GM18505 (cell line): ENCODE measurements at regions not wholly inside any gene's neighbourhood (a gene's known extent, or its start where the extent isn't known, plus 50 kb on each side); places are given as distances from the start of the nearest gene placed in this dataset.

Source experiments
- ATAC-seq: cut with Tn5 transposase; IDR thresholded peaks from one replicate; pipeline ENCODE4 v1.9.1; 2021; ENCODE audit not compliant: unreplicated experiment
- POLR2A ChIP-seq: IDR thresholded peaks from 4 replicates; pipeline ENCODE4 v1.6.1; 2011; ENCODE audit warnings: borderline replicate concordance; ENCODE audit not compliant: insufficient read depth, insufficient read length; ENCODE audit errors: extremely low read depth

GRCh38 chr19:28574212-28574611, 638.7 kb downstream of the UQCRFS1 start:
- ATAC-seq = no peak
- TF ChIP-seq POLR2A = no peak

- no peak for TF ChIP-seq POLR2A
- ATAC-seq = no peak
These were observed 643.5 kb downstream of the UQCRFS1 start for GRCh38 chr19:28569132-28570131.

- TF ChIP-seq POLR2A = no peak
- no peak for ATAC-seq
These were observed 645.1 kb downstream of the UQCRFS1 start for GRCh38 chr19:28567834-28568233.

GRCh38 chr19:28563964-28564921, 648.7 kb downstream of the UQCRFS1 start:
- no peak for ATAC-seq
- TF ChIP-seq POLR2A = no peak

GRCh38 chr19:28560786-28561185, 652.2 kb downstream of the UQCRFS1 start:
- ATAC-seq = no peak
- no peak for TF ChIP-seq POLR2A

GRCh38 chr19:28558783-28559182, 654.2 kb downstream of the UQCRFS1 start:
- ATAC-seq = no peak

GRCh38 chr19:28556371-28556770, 656.6 kb downstream of the UQCRFS1 start:
- TF ChIP-seq POLR2A = no peak
- no peak for ATAC-seq

More at GRCh38 chr19:28558783-28559182, 654.2 kb downstream of the UQCRFS1 start:
- no peak for TF ChIP-seq POLR2A

GRCh38 chr19:28555317-28555716, 657.6 kb downstream of the UQCRFS1 start:
- TF ChIP-seq POLR2A = no peak
- ATAC-seq = no peak

GRCh38 chr19:28554321-28555091, 658.4 kb downstream of the UQCRFS1 start:
- no peak for TF ChIP-seq POLR2A
- ATAC-seq = no peak

GRCh38 chr19:28553764-28554163, 659.2 kb downstream of the UQCRFS1 start:
- ATAC-seq = no peak

GRCh38 chr19:28553005-28553404, 659.9 kb downstream of the UQCRFS1 start:
- ATAC-seq = no peak
- no peak for TF ChIP-seq POLR2A

More at GRCh38 chr19:28553764-28554163, 659.2 kb downstream of the UQCRFS1 start:
- TF ChIP-seq POLR2A = no peak

GRCh38 chr19:28549680-28550277, 663.2 kb downstream of the UQCRFS1 start:
- no peak for TF ChIP-seq POLR2A
- ATAC-seq = no peak
